ENCODE measurements at regions not wholly inside any gene's neighbourhood (a gene's known extent, or its start where the extent isn't known, plus 50 kb on each side); places are given as distances from the start of the nearest gene placed in this dataset.

GRCh38 chr11:82234256-82234655 is 499.4 kb downstream of the FAM181B start:
- no peak overlapping the region for H3K27ac ChIP-seq
- no peak for TF ChIP-seq CTCF (IDR thresholded peaks at IDR 0.05)
- no peak overlapping the region for H3K4me3 ChIP-seq
- no peak for DNase-seq (ENCODE audit: low spot score)

GRCh38 chr11:82233201-82233600 is 500.5 kb downstream of the FAM181B start:
- no peak for DNase-seq (ENCODE audit: low spot score)
- no peak for TF ChIP-seq CTCF (IDR thresholded peaks at IDR 0.05)
- H3K4me3 ChIP-seq, result no peak overlapping the region
- H3K27ac ChIP-seq, result no peak overlapping the region

GRCh38 chr11:82229341-82229740 is 504.3 kb downstream of the FAM181B start:
- DNase-seq (ENCODE audit: low spot score), result no peak
- no peak overlapping the region for H3K27ac ChIP-seq
- no peak for TF ChIP-seq CTCF (IDR thresholded peaks at IDR 0.05)
- no peak overlapping the region for H3K4me3 ChIP-seq

GRCh38 chr11:82225930-82226329 is 507.7 kb downstream of the FAM181B start:
- DNase-seq (ENCODE audit: low spot score), result no peak
- no peak for TF ChIP-seq CTCF (IDR thresholded peaks at IDR 0.05)
- H3K4me3 ChIP-seq, result no peak overlapping the region
- H3K27ac ChIP-seq, result no peak overlapping the region

GRCh38 chr11:82225502-82225901 is 508.2 kb downstream of the FAM181B start:
- no peak overlapping the region for H3K27ac ChIP-seq
- DNase-seq (ENCODE audit: low spot score), result no peak

GRCh38 chr11:82216927-82217570 is 516.6 kb downstream of the FAM181B start:
- no peak for DNase-seq (ENCODE audit: low spot score)
- Histone ChIP-seq H3K27ac (no peak overlapping the region), H3K4me3 (no peak overlapping the region)
- TF ChIP-seq CTCF (IDR thresholded peaks at IDR 0.05), result no peak

More at GRCh38 chr11:82225502-82225901, 508.2 kb downstream of the FAM181B start:
- no peak for TF ChIP-seq CTCF (IDR thresholded peaks at IDR 0.05)
- H3K4me3 ChIP-seq, result no peak overlapping the region

GRCh38 chr11:82210011-82210410 is 523.7 kb downstream of the FAM181B start:
- TF ChIP-seq CTCF (IDR thresholded peaks at IDR 0.05), result no peak
- Histone ChIP-seq H3K27ac (no peak overlapping the region), H3K4me3 (no peak overlapping the region)
- no peak for DNase-seq (ENCODE audit: low spot score)

All from coronary artery (tissue), 2 donors.